D721Med (cell line): ENCODE measurements at regions not wholly inside any gene's neighbourhood (a gene's known extent, or its start where the extent isn't known, plus 50 kb on each side); places are given as distances from the start of the nearest gene placed in this dataset.
"Not testable (repeated sequence)": the region's sequence is repeated elsewhere in the genome, so short reads cannot be mapped to it uniquely, and the experiment has no call there.

Experiments used
- DNase-seq: peaks from one replicate; pipeline ENCODE4 v3.0.0; 2011; ENCODE audit warnings: low spot score; ENCODE audit not compliant: insufficient read length
- FAIRE-seq: peaks from 2 replicates; lab custom pipeline; 2011; peaks lifted over from hg19 to GRCh38; lab: Jason Lieb, UNC
- CTCF ChIP-seq: IDR thresholded peaks from 2 replicates; pipeline ENCODE4 v1.5.1; 2012; ENCODE audit warnings: mild to moderate bottlenecking, control low read depth; ENCODE audit not compliant: insufficient read depth; ENCODE audit errors: missing control alignments

DNA sequence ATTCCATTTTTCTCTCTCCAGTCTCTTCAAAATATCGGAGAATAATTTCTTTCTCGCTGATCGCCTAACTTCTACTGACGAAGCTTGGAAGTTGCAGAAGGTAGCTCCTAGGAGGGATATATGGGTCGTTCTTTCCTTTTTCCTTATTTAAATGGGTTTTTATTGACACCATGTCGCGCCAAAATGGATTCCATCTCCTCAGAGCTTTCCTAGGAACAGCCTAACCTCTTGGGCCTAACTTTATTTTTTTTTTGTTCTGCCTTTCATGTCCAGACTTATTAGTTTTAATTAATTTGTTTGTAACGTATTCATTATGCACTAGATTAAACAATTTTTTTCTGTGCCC lies 92.0 kb upstream of the XIST start:
- DNase-seq (no peak), FAIRE-seq (no peak)
- no peak for TF ChIP-seq CTCF

DNA sequence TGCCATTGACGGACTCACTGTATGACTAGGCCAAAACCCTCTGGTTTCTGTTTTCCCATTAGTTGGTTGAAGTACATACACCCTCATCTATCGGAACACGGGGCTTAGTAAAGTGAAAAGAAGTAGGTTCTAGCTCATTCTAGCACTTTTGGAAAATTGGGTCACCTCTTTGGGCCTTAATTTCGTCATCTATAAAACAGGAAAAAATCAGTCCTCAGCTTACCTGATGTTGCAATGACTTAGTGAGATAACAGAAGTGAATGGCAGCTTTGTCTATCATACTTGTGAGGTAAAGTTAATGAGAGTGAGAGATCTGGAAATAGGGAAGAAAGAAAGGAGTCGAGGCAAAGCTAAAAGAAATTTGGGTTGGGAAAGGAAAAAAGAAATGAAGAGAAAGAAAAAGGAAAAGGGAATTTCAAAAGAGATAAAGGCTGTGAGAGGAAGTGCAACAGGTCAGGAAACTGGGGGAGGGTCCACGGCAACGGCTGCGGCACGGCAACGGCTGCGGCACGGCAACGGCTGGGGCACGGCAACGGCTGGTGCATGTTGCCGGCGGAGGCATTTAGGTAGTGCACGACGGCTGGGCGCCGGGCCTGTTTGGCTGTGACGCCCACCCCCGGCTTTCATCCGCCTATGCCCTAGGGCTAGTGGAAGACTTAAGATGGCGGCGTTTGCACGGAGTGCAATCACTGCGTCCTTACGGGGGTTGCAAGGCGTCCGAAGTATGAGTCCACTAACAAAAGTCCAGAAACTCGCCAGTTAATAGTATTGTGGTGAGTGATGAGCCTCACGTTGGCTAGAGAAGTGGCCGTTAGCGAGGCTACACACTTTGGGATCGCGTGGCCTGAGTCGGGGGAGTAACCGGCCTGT lies 91.4 kb upstream of the XIST start:
- no peak for FAIRE-seq
- peak; percentile 25 for DNase-seq
- TF ChIP-seq CTCF: no peak

- no peak for TF ChIP-seq CTCF
- FAIRE-seq (no peak), DNase-seq (no peak)
Observed at GRCh38 chrX:73940893-73941470, 88.5 kb upstream of the XIST start.

GRCh38 chrX:73937843-73938242 lies 85.3 kb upstream of the XIST start:
- not testable (repeated sequence) for DNase-seq, FAIRE-seq

DNA sequence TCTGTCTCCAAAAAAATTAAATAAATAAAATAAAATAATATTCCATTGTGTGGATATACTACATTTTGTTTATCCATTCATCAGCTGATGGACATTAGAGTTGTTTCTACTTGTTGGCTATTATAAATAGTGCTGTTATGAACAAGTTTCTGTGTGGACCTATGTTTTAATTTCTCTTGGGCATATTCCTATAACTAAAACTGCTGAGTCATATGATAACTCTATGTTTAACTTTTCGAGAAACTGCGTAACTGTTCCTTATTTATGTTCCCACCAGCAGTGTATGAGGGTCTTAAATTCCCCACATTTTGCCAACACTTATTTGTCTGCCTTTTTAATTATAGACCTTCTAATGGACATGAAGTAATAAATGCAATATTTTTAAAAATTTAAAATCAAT lies 80.0 kb upstream of the XIST start:
- TF ChIP-seq CTCF: no peak
- no peak for DNase-seq
- no peak for FAIRE-seq

GRCh38 chrX:73930300-73930699 lies 77.8 kb upstream of the XIST start:
- TF ChIP-seq CTCF: no peak
- FAIRE-seq: no peak
- DNase-seq: no peak

- TF ChIP-seq CTCF: no peak
- DNase-seq (no peak), FAIRE-seq (no peak)
Observed at GRCh38 chrX:73922856-73923455, 70.4 kb upstream of the XIST start.
